SK-N-SH (cell line): ENCODE measurements at regions not wholly inside any gene's neighbourhood (a gene's known extent, or its start where the extent isn't known, plus 50 kb on each side); places are given as distances from the start of the nearest gene placed in this dataset.

ENCODE experiments used
- CTCF ChIA-PET: fragments of 300-600, 350-600 bp; formaldehyde crosslinking; extraction: SDS; loops from one replicate; lab custom pipeline; 2021; lab: Yijun Ruan, JAX
- POLR2A ChIA-PET: fragments of 350-600 bp; sonication (Branson Sonifier 250); formaldehyde crosslinking; extraction: SDS; loops from one replicate; lab custom pipeline; 2020; ENCODE audit warnings: antibody characterized with exemption, inconsistent platforms; lab: Yijun Ruan, JAX
- DNase-seq: peaks from one replicate; pipeline ENCODE4 v3.0.0; 2012
- H2AFZ ChIP-seq: fragments of 200-600 bp; sonication (generic); 2 replicates; pipeline ENCODE4 v1.8.1; 2016; ENCODE audit warnings: antibody characterized with exemption, mild to moderate bottlenecking, low read depth
- H3F3A ChIP-seq: fragments of 200-600 bp; sonication (generic); replicated peaks from 2 replicates; pipeline ENCODE3; 2016; ENCODE audit warnings: antibody characterized with exemption, mild to moderate bottlenecking; ENCODE audit not compliant: insufficient read depth
- H3K27ac ChIP-seq, 2 experiments: fragments of 200-500 bp in 1 of 2; fragments of 200-600 bp in 1 of 2; sonication (Bioruptor generic) in 1 of 2; sonication (generic), shearing (Covaris generic) in 1 of 2; 2 replicates each; pipeline versions ENCODE4 v1.5.1 to v1.6.1; 2014 to 2016; ENCODE audit warnings: low read depth in 2 of 2, inconsistent platforms in 1 of 2, low read length in 1 of 2, mild to moderate bottlenecking in 1 of 2, mixed read lengths in 1 of 2
- H3K27me3 ChIP-seq: fragments of 200-600 bp; sonication (generic), shearing (Covaris generic); 2 replicates; pipeline ENCODE4 v1.6.1; 2016; ENCODE audit warnings: mixed run types; ENCODE audit not compliant: insufficient read depth
- H3K36me3 ChIP-seq, 2 experiments: fragments of 200-500 bp in 1 of 2; fragments of 200-600 bp in 1 of 2; sonication (Bioruptor generic) in 1 of 2; sonication (generic) in 1 of 2; replicated peaks in 1 of 2; 2 replicates each; pipeline versions ENCODE3 to v1.5.1; 2014 to 2016; ENCODE audit warnings: low read length in 1 of 2, mild to moderate bottlenecking in 1 of 2; ENCODE audit not compliant: insufficient read depth in 2 of 2, control insufficient read depth in 1 of 2
- H3K4me1 ChIP-seq, 2 experiments: fragments of 200-500 bp in 1 of 2; fragments of 200-600 bp in 1 of 2; sonication (Bioruptor generic) in 1 of 2; sonication (generic), shearing (Covaris generic) in 1 of 2; 2 replicates each; pipeline versions ENCODE4 v1.5.1 to v1.6.1; 2014 to 2016; ENCODE audit warnings: low read depth in 1 of 2, low read length in 1 of 2, mixed run types in 1 of 2; ENCODE audit not compliant: insufficient read depth in 2 of 2, control insufficient read depth in 1 of 2
- H3K4me2 ChIP-seq: fragments of 200-600 bp; sonication (generic), shearing (Covaris generic); 2 replicates; pipeline ENCODE4 v1.6.1; 2017; ENCODE audit warnings: mixed run types
- H3K4me3 ChIP-seq, 2 experiments: fragments of 200-500 bp in 1 of 2; fragments of 200-600 bp in 1 of 2; sonication (Bioruptor generic) in 1 of 2; sonication (generic), shearing (Covaris generic) in 1 of 2; 2 replicates each; pipeline versions ENCODE4 v1.5.1 to v1.8.1; 2014 to 2016; ENCODE audit warnings: low read depth in 2 of 2, inconsistent platforms in 1 of 2, low read length in 1 of 2, mild to moderate bottlenecking in 1 of 2, mixed read lengths in 1 of 2, moderate library complexity in 1 of 2
- H3K79me2 ChIP-seq: fragments of 200-600 bp; sonication (generic); 2 replicates; pipeline ENCODE4 v1.8.1; 2017; ENCODE audit warnings: mild to moderate bottlenecking; ENCODE audit not compliant: insufficient read depth
- H3K9ac ChIP-seq: fragments of 200-600 bp; sonication (generic); 2 replicates; pipeline ENCODE4 v1.6.1; 2017; ENCODE audit warnings: mixed run types
- H3K9me2 ChIP-seq: fragments of 200-600 bp; sonication (generic); 2 replicates; pipeline ENCODE4 v1.6.1; 2017; ENCODE audit warnings: mixed run types
- H3K9me3 ChIP-seq: fragments of 200-600 bp; sonication (generic); 2 replicates; pipeline ENCODE4 v1.6.1; 2017; ENCODE audit warnings: mixed run types, mild to moderate bottlenecking, moderate library complexity
- H4K20me1 ChIP-seq: fragments of 200-600 bp; sonication (generic); 2 replicates; pipeline ENCODE4 v1.6.1; 2017; ENCODE audit warnings: mild to moderate bottlenecking, mixed run types; ENCODE audit not compliant: insufficient read depth
- GABPA ChIP-seq: IDR thresholded peaks from 2 replicates; pipeline ENCODE4 v1.4.0; 2012; ENCODE audit warnings: low read depth, mild to moderate bottlenecking
- GATA2 ChIP-seq: sonication (generic); formaldehyde crosslinking; IDR thresholded peaks from 2 replicates; pipeline ENCODE4 v1.5.0; 2020; ENCODE audit warnings: mild to moderate bottlenecking, missing genetic modification reagents
- IRF3 ChIP-seq: fragments of 150-350 bp; IDR thresholded peaks from 2 replicates; pipeline ENCODE4 v1.6.1; 2016; ENCODE audit warnings: mild to moderate bottlenecking, low read depth, low read length
- MEF2A ChIP-seq: IDR thresholded peaks from 2 replicates; pipeline ENCODE4 v1.4.0; 2012; ENCODE audit warnings: low read depth, borderline replicate concordance
- MXI1 ChIP-seq: IDR thresholded peaks from 2 replicates; pipeline ENCODE4 v1.6.1; 2012; ENCODE audit warnings: mild to moderate bottlenecking, low read depth, low read length, improper control_type of control experiment
- PBX3 ChIP-seq: IDR thresholded peaks from 2 replicates; pipeline ENCODE4; 2012
- POLR2AphosphoS5 ChIP-seq: IDR thresholded peaks from 2 replicates; pipeline ENCODE4 v1.6.1; 2012; ENCODE audit warnings: low read depth, low read length
- RAD21 ChIP-seq: IDR thresholded peaks from 2 replicates; pipeline ENCODE4 v1.6.1; 2012; ENCODE audit warnings: mild to moderate bottlenecking, low read length
- RFX5 ChIP-seq: IDR thresholded peaks from 2 replicates; pipeline ENCODE4 v1.6.1; 2012; ENCODE audit warnings: mild to moderate bottlenecking, improper control_type of control experiment, low read length
- SMC3 ChIP-seq: IDR thresholded peaks from 2 replicates; pipeline ENCODE4 v1.6.1; 2012; ENCODE audit warnings: low read depth, low read length, improper control_type of control experiment
- TAF1 ChIP-seq: IDR thresholded peaks from 2 replicates; pipeline ENCODE4 v1.6.1; 2012; ENCODE audit warnings: low read depth, mild to moderate bottlenecking, low read length, moderate library complexity, borderline replicate concordance
- TCF12 ChIP-seq: IDR thresholded peaks from 2 replicates; pipeline ENCODE4 v1.4.0; 2012
- TEAD4 ChIP-seq: IDR thresholded peaks from 2 replicates; pipeline ENCODE4 v1.4.0; 2012; ENCODE audit warnings: mild to moderate bottlenecking, borderline replicate concordance; ENCODE audit not compliant: insufficient read depth
- USF1 ChIP-seq: IDR thresholded peaks from 2 replicates; pipeline ENCODE4 v1.4.0; 2012; ENCODE audit warnings: low read depth, borderline replicate concordance
- USF2 ChIP-seq: fragments of 150-350 bp; IDR thresholded peaks from 2 replicates; pipeline ENCODE4 v1.6.1; 2017; ENCODE audit warnings: antibody characterized with exemption, low read length, low read depth, borderline replicate concordance
- WGBS: methylation state at CpG from one replicate; pipeline ENCODE4 v1.1.6; 2017; ENCODE audit warnings: low lambda C conversion rate; 5-methylcytosine and 5-hydroxymethylcytosine counted together

DNA sequence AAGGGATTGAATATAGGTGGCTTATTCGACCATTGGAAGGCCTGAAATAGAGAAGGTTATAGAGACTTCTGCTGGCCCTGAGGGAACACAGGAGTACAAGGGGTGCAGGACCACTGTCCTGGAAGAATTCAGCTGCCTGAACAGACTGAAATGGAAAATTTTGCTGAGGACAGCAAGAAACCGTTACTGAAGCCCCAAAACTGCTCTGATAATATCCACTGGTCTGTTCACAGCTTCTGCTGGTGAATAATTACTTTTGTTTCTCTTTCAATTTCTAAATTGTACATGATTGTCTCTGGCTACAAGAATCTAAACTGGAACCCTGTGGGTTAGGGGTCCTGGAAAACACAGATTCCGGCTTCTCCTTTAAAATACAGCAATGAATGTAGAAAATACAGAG, 218.5 kb upstream of the CDH12 start (continued):
- no peak for TF ChIP-seq IRF3
- TF ChIP-seq RAD21, result no peak
- TF ChIP-seq TEAD4, result no peak
- TF ChIP-seq GATA2 (CRISPR knock-in tag), result no peak
- TF ChIP-seq, all 33 proteins: peak for 0

DNA sequence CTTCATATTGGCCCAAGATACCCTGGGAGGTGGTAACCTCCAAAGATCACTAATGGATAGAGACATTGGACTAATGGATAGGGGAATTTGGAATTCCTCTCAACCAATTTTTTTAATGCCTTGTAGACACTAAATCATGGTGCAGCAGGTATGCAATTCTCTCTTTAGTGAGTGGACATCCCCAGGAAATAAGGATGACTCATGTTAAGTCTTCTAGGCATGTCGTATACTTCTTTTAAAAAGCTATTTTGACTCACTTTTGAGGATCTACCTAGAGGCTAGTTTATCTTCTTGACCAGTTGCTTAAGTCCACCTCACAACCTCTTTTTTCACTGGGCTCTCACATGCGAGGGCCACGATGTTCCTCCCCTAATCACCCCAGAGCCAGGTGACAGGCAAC, 211.6 kb upstream of the CDH12 start:
- Histone ChIP-seq H3K36me3 (no peaks in the 10 kb centered on the region), H3K9ac (no peak overlapping the region), H3K79me2 (no peaks in the 10 kb centered on the region), H3K27ac (no peak overlapping the region), H3K4me1 (no peaks in the 10 kb centered on the region), H3F3A (no peaks in the 10 kb centered on the region), H3K4me3 (no peak overlapping the region), H2AFZ (no peak overlapping the region), H3K9me2 (no peaks in the 10 kb centered on the region), H3K27me3 (no peaks in the 10 kb centered on the region), H4K20me1 (no peaks in the 10 kb centered on the region), H3K4me2 (no peak overlapping the region), H3K9me3 (no peaks in the 10 kb centered on the region)
- POLR2A ChIA-PET, result no interaction called here
- no peak for DNase-seq
- CTCF ChIA-PET, result interaction anchor here (0.7 kb wide), 1 partner anchor 20 kb away, joined by 3 read pairs; no protein-coding TSS in a partner anchor
- TF ChIP-seq MEF2A (no peak), TEAD4 (no peak), SMC3 (no peak), GATA2 (CRISPR knock-in tag) (no peak), PBX3 (no peak), RFX5 (no peak), GABPA (no peak), TAF1 (no peak), TCF12 (no peak), USF1 (no peak), POLR2AphosphoS5 (no peak)
- 10% methylated on average over 3 of the region's 3 CpGs for WGBS

GRCh38 chr5:23053846-23054245, 200.7 kb upstream of the CDH12 start:
- Histone ChIP-seq H2AFZ (no peak overlapping the region), H3F3A (no peaks in the 10 kb centered on the region), H3K4me1 (no peaks in the 10 kb centered on the region), H3K4me3 (no peak overlapping the region), H3K9me2 (no peaks in the 10 kb centered on the region), H3K4me2 (no peak overlapping the region), H3K79me2 (no peaks in the 10 kb centered on the region), H3K36me3 (no peaks in the 10 kb centered on the region), H3K9ac (no peak overlapping the region), H3K27ac (no peak overlapping the region), H3K9me3 (no peaks in the 10 kb centered on the region), H3K27me3 (no peaks in the 10 kb centered on the region; the same call in 1 of the 2 replicates), H4K20me1 (no peaks in the 10 kb centered on the region)
- WGBS, result 0% methylated on average over 1 of the region's 1 CpG
- DNase-seq, result no peak
- POLR2A ChIA-PET, result no interaction called here
- TF ChIP-seq MXI1 (no peak), USF2 (no peak), PBX3 (no peak), USF1 (no peak), GABPA (no peak)
- CTCF ChIA-PET, result no interaction called here
